Forelimb muscle (tissue), 1 donor: ENCODE measurements at regions not wholly inside any gene's neighbourhood (a gene's known extent, or its start where the extent isn't known, plus 50 kb on each side); places are given as distances from the start of the nearest gene placed in this dataset.

Source experiments
- DNase-seq: peaks from one replicate; pipeline ENCODE4 v3.0.0-alpha.2; 2013; ENCODE audit warnings: low read depth

GRCh38 chr5:34486160-34486848 lies 169.8 kb upstream of the RAI14 start:
- DNase-seq, result peak; percentile 83

GRCh38 chr5:34486849-34487158 lies 169.3 kb upstream of the RAI14 start:
- DNase-seq, result no peak

- DNase-seq, result no peak
These were observed 168.8 kb upstream of the RAI14 start for GRCh38 chr5:34487159-34487879.

GRCh38 chr5:34487956-34488355 lies 168.2 kb upstream of the RAI14 start:
- no peak for DNase-seq

GRCh38 chr5:34488984-34489383 lies 167.1 kb upstream of the RAI14 start:
- DNase-seq, result no peak

GRCh38 chr5:34490506-34491250 lies 165.4 kb upstream of the RAI14 start:
- DNase-seq, result no peak

GRCh38 chr5:34491251-34491620 lies 164.9 kb upstream of the RAI14 start:
- no peak for DNase-seq

- DNase-seq, result no peak
These were observed 161.9 kb upstream of the RAI14 start for GRCh38 chr5:34494111-34494755.

GRCh38 chr5:34495178-34495577 lies 160.9 kb upstream of the RAI14 start:
- DNase-seq, result no peak

GRCh38 chr5:34496260-34496691 lies 159.9 kb upstream of the RAI14 start:
- no peak for DNase-seq

- DNase-seq, result peak; percentile 94
These were observed 159.2 kb upstream of the RAI14 start for GRCh38 chr5:34496701-34497469.

GRCh38 chr5:34497470-34497808 lies 158.7 kb upstream of the RAI14 start:
- no peak for DNase-seq

GRCh38 chr5:34498572-34498971 lies 157.6 kb upstream of the RAI14 start:
- no peak for DNase-seq

- no peak for DNase-seq
These were observed 157.0 kb upstream of the RAI14 start for GRCh38 chr5:34499001-34499734.

- DNase-seq, result no peak
These were observed 155.8 kb upstream of the RAI14 start for GRCh38 chr5:34500236-34500847.

- no peak for DNase-seq
These were observed 155.1 kb upstream of the RAI14 start for GRCh38 chr5:34501016-34501415.

GRCh38 chr5:34501840-34502239 lies 154.3 kb upstream of the RAI14 start:
- no peak for DNase-seq

- no peak for DNase-seq
These were observed 153.5 kb upstream of the RAI14 start for GRCh38 chr5:34502581-34502980.

- DNase-seq, result no peak
These were observed 152.5 kb upstream of the RAI14 start for GRCh38 chr5:34503379-34504253.

- no peak for DNase-seq
These were observed 151.2 kb upstream of the RAI14 start for GRCh38 chr5:34504967-34505366.
